GM12892 (cell line): ENCODE measurements at regions not wholly inside any gene's neighbourhood (a gene's known extent, or its start where the extent isn't known, plus 50 kb on each side); places are given as distances from the start of the nearest gene placed in this dataset.

Experiments used
- POLR2A ChIP-seq: IDR thresholded peaks from 2 replicates; pipeline ENCODE4 v1.6.1; 2011; ENCODE audit warnings: low read depth, low read length, control low read depth
- POLR2AphosphoS5 ChIP-seq: IDR thresholded peaks from 2 replicates; pipeline ENCODE4 v1.6.1; 2011; ENCODE audit warnings: low read depth, low read length, control low read depth
- TAF1 ChIP-seq: IDR thresholded peaks from 2 replicates; pipeline ENCODE4 v1.6.1; 2011; ENCODE audit warnings: low read depth, mild to moderate bottlenecking, control low read depth, low read length, borderline replicate concordance

GRCh38 chr2:128737546-128737826, 418.8 kb upstream of the HS6ST1 start:
- TF ChIP-seq POLR2A = no peak
- no peak for TF ChIP-seq TAF1
- TF ChIP-seq POLR2AphosphoS5 = no peak
